ENCODE measurements at regions not wholly inside any gene's neighbourhood (a gene's known extent, or its start where the extent isn't known, plus 50 kb on each side); places are given as distances from the start of the nearest gene placed in this dataset.

GRCh38 chr5:175805256-175806011 is 65.9 kb upstream of the CPLX2 start:
- no peak for DNase-seq (ENCODE audit: low read depth)

GRCh38 chr5:175808711-175809110 is 62.7 kb upstream of the CPLX2 start:
- DNase-seq (ENCODE audit: low read depth), result no peak

DNA sequence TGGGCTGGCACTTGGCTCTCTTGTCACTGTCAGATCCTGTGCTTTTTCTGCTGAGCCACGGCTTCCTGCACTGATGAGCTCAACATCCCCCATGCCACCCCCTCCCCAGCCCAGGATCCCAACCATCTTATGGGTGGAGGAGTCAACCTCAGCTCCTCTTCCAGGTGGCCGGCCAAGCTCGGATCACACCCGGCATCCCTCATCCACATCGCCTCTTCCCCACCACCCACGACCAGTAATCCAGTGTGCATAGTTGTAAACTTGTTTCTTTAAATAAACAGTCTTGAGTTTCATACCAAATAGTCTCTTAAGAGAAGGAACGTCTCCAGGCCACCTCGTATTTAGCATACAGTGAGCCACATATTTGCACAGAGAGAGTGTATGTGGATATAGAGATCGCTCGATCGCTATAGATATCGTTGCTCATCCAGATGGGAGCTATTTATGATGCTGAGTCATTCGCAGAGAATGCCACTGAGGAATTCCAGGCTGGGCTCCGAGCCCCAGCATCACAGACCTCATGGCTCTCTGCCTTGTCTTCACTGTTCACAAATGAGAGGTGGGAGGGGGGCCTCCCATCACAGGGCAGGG is 61.8 kb upstream of the CPLX2 start:
- DNase-seq (ENCODE audit: low read depth), result peak; percentile 95

DNA sequence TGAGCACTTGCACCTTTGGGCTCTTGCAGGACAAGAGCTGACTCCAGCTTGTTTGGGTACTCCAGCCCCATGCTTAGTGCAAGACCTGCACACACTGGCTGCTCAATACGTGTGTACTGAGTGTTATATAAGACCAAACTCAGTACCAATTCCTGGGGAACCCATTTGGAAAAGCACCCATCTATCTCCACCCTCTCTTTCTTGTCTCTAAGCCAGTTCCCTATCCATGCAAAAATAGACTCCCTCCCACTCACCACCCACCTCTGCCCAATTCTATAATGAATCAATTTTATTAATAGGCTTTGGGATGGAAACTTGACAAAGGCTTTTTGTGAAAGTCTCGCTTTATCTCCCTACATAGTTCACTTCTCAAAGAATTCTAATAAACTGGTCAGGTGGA is 60.9 kb upstream of the CPLX2 start:
- DNase-seq (ENCODE audit: low read depth), result no peak

GRCh38 chr5:175811589-175811988 is 59.8 kb upstream of the CPLX2 start:
- no peak for DNase-seq (ENCODE audit: low read depth)

DNA sequence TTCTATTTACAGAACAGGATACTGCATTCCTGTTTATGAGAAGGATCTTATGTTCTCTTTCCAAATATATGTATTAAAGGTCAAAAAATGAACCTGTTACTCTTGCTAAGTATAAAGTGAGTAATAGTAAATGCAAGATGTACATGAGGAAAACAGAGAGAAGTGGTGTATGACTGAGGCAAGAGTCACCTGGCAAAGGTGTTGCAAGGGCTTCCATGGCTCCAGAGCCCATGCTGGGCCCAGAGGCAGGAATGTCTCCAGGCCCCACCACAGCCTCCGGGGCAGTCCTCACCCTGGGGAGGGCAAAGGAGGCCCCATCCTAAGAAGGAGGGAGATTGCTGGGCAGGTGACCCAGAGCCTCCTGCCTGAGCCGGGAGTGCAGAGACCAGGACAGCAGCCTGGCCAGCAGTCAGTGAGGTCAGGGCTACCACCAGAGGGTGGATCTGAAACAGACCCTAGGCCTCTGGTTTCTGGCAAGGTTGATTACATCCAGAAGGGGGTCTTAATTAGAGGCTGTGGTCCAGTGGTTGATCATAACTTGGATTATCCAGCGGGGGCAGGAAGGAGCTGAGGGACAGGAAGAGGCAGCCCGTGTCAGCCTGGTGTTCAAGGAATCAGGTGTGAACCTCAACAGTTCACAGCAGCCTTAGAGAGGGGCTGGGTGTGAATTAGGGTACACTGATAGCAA is 57.3 kb upstream of the CPLX2 start:
- DNase-seq (ENCODE audit: low read depth), result peak; percentile 44

DNA sequence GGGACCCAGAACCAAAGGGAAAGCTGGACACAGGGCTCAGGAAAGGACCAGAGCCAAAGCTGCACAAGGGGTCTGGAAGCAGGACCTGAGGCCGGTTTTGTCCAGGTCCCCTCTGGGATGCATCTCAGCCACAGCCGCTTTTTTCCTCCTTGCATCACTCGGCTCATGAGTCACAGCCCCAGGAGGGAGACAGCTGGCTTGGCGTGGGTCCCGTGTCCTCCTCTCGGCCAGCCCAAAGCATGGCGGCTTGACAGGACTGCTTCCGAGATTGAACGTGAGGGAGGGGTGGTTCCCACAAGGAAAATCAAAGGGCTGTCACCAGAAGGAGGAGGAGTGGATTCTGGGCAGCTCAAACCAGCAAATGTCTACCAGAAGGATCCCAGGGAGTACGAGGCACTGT is 56.7 kb upstream of the CPLX2 start:
- DNase-seq (ENCODE audit: low read depth), result peak; percentile 91

DNA sequence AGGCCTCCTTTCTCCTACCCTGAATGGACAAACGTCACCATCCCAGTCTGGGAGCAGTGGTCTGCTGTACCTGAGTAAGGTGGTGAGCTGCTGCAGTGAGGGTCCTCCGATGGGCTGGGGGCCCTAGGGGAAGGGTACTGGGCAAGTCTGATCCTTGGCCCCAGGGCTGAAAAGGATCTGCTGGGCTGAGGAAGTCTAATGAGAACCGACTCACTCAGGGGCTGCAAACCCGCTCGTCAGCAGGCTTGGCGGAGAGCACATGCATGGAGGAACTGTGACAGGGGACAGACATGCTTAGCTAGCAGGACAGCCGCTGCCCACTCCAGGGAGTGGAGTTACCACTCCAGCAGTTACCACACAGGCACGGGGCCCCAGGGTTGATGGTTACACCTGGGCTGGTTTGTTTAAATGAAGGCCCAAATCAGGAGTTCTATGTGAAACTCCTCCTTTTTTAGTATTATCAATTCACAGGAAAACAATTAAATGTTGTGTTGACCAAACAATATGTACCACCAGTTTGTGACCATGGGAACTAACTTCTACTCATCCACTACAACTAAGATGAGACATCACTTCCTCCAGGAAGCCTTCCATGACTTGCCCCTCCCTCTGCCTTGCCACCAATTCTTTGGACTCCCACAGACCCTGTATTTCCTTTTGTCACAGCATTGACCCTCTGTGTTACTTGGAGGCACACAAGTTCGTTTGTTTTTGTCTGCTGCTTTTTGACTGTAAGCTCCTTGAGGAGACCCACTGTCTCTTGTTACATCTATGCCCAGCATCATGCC is 56.1 kb upstream of the CPLX2 start:
- DNase-seq (ENCODE audit: low read depth), result no peak

- no peak for DNase-seq (ENCODE audit: low read depth)
Observed at GRCh38 chr5:175816348-175816747, 55.0 kb upstream of the CPLX2 start.

DNA sequence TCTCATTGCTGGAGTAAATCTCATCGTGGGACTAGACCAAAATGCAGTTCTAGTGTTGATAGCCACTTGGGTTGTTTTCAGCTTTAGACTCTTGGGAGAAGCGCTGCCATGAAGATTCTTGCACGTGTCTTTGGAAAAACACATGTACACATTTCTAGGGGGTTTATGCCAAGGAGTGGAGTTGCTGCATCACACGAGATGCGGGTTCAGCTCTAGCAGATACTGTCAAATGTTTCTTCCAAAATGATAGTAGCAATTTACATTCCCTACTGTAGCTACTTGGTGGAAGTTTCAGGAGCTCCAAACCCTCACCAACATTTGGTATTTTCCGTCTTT is 52.3 kb upstream of the CPLX2 start:
- no peak for DNase-seq (ENCODE audit: low read depth)

GRCh38 chr5:175820230-175820629 is 51.1 kb upstream of the CPLX2 start:
- no peak for DNase-seq (ENCODE audit: low read depth)
